ENCODE measurements at regions not wholly inside any gene's neighbourhood (a gene's known extent, or its start where the extent isn't known, plus 50 kb on each side); places are given as distances from the start of the nearest gene placed in this dataset.
"Not testable (repeated sequence)": the region's sequence is repeated elsewhere in the genome, so short reads cannot be mapped to it uniquely, and the experiment has no call there.

DNA sequence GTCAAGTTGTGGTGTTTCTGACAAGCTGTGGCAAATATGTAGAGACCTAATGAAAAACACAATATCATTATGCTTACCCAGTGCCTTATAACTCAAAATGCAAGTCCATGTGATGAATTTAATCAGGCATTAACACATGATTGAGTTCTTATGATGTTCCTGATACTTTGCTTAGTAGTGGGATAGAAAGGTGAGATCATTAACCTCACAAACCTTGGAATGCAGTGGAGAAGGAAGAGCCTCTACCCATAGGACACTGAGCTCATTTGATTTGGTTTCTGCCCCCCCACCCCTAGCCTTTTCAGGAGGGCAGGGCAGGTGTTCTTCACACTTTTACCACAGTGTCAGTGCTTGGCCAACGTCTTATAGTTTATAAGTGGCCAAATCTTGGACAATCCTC lies 683.6 kb upstream of the CPEB2 start:
- DNase-seq (ENCODE audit: low read depth), result no peak

GRCh38 chr4:14321723-14322122 lies 680.6 kb upstream of the CPEB2 start:
- DNase-seq (ENCODE audit: low read depth), result no peak

DNA sequence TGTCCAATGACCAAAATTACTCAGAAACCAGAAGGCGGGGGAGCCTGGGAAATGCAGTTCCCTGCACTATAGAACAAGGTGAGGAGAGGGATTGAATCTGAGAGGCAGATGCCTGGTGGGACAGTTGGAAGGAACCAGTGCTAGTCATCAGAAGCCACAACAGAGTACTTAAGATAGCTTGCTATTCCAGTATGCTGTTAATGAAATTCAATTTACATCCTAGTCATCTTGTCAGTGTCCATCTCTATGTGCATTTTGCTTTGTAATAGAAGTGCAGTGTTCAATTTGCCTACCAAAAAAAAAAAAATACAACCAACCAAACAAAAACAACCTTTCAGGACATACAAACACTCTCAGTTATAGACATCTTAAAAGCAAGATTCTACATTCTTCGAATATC lies 679.1 kb upstream of the CPEB2 start:
- no peak for DNase-seq (ENCODE audit: low read depth)

GRCh38 chr4:14329228-14329627 lies 673.1 kb upstream of the CPEB2 start:
- no peak for DNase-seq (ENCODE audit: low read depth)

GRCh38 chr4:14333616-14334015 lies 668.7 kb upstream of the CPEB2 start:
- DNase-seq (ENCODE audit: low read depth), result no peak

- DNase-seq (ENCODE audit: low read depth), result no peak
Measured at GRCh38 chr4:14334166-14334565, 668.1 kb upstream of the CPEB2 start.

DNA sequence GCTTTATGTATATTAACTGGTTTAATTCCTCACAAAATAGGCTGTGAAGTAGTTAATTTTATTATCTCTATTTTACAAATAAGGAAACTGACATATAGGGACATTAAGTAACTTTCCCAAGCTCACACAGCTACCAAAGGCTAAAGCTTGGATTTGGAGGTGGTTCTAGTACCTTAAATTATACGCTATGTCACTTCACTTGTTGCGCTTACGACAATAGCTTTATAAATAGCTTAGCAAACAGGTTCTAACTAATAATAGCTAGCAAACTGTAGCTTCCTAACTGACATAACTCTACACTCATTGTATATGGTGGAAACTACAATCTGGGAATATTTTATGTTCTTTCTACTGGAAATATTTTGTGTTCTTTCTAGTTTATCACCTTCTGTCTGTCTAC lies 666.4 kb upstream of the CPEB2 start:
- DNase-seq (ENCODE audit: low read depth), result no peak

DNA sequence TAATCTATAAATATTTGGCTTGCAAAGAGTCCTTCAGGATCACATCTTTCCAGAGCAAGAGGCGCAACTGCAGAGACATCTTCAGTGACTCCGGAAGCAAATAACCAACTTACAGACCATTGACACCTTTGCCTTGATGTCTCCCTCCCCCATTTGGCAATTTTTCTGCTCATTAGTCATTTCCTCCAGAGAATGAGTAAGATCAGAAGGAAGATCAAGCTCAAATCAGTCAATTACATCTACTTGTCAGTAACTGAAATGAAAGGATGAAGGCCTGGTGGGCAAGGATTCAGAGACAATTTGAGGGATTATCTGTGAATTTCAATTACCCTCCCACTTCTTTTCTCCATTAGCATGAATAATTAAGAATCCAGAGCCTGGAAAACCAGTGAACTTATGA lies 665.6 kb upstream of the CPEB2 start:
- DNase-seq (ENCODE audit: low read depth), result no peak

GRCh38 chr4:14337892-14338584 lies 664.2 kb upstream of the CPEB2 start:
- DNase-seq (ENCODE audit: low read depth), result no peak

GRCh38 chr4:14338585-14339265 lies 663.6 kb upstream of the CPEB2 start:
- no peak for DNase-seq (ENCODE audit: low read depth)

- DNase-seq (ENCODE audit: low read depth), result no peak
Measured at GRCh38 chr4:14339715-14340114, 662.6 kb upstream of the CPEB2 start.

DNA sequence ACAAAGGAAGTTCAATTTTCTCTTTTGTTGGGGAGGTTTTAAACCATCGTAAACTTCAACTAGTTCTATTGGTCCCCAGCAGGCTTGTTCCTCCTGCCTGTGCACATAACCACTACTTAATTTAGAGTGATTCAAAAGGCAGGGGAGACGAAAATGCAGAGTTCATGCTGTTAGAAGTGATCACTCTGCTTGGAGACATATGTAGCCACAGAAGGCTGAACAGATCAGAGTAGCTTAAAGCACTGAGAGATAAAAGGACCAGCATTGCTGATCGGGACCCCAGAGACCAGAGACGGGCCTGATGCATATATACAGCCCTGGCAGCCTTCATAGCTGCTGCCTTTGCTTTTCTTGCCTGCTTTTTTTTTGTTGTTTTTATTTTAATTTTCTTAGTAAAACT lies 662.0 kb upstream of the CPEB2 start:
- no peak for DNase-seq (ENCODE audit: low read depth)

- no peak for DNase-seq (ENCODE audit: low read depth)
Measured at GRCh38 chr4:14343961-14344360, 658.3 kb upstream of the CPEB2 start.

DNA sequence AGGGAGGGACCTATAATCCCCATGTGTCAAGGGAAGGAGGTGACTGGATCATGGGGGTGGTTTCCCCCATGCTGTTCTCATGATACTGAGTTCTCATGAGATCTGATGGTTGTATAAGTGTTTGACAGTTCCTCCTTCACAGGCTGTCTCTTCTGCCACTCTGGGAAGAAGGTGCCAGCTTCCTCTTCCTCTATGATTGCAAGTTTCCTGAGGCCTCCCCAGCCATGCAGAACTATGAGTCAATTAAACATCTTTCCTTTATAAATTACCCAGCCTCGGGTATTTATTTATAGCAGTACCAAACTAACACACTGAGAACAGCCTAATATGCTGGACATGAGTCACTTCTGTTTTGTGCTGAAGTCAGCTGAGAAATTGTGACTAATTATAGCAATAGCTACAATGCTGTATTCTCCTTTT lies 656.9 kb upstream of the CPEB2 start:
- no peak for DNase-seq (ENCODE audit: low read depth)

- DNase-seq (ENCODE audit: low read depth), result no peak
Measured at GRCh38 chr4:14347526-14347925, 654.8 kb upstream of the CPEB2 start.

- DNase-seq (ENCODE audit: low read depth), result no peak
Measured at GRCh38 chr4:14348506-14348905, 653.8 kb upstream of the CPEB2 start.

GRCh38 chr4:14358544-14359160 lies 643.6 kb upstream of the CPEB2 start:
- not testable (repeated sequence) for DNase-seq (ENCODE audit: low read depth)

DNA sequence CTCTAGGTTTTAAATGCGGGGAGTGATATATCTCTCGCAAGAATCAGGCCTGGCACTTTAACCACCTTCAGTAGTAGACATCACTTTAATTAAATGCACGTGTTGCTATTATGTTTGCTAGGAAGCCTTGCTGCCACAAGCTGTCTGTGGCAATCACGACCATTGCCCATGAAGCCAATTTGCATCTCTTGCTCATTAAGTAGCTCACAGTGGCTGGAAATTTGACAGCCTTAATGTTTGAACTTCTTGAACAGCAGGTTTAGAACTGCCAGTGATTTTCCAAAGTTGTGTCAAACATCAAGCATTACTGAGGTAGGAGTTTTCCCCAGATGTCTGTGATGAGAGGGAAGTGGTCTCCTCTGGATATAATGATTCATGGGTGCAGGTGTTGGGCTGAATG lies 642.3 kb upstream of the CPEB2 start:
- DNase-seq (ENCODE audit: low read depth), result no peak

DNA sequence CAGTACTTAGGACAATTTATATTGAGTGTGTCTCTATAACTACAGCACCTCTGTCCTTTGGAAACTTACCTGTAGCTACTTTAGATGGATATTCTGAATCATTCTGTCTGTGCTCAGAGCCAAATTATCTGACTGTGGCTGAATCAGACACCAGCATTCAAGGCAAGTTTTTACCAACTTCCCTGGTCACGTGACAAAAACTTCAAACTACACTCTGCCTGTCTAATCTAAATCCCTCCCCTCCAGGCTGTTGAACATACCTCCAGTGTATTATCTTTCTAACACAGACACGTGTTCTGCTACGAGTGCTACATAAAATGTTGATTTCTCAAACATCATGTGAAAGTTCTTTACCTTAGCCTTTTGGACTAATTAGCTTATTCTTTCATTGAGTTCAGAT lies 641.2 kb upstream of the CPEB2 start:
- DNase-seq (ENCODE audit: low read depth), result no peak

DNA sequence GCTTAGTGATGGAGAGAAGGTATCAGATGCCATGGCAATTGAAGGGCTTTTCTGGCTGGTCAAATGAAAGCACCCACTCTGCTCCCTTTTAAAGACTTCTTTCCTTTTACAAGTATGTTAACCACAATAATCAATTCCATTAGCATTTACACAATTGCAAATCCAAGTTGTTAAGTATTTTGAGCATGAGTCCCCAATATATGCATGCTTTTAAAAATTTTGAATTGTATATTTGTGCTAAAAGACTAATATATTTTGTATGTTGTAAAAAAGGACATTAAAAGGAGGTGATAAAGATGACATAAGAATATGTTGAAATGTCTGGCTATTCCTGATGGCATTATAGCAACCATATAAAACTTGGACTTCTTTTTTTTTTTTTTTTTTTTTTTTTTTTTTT lies 639.9 kb upstream of the CPEB2 start:
- no peak for DNase-seq (ENCODE audit: low read depth)

GRCh38 chr4:14364953-14365536 lies 637.2 kb upstream of the CPEB2 start:
- no peak for DNase-seq (ENCODE audit: low read depth)

GRCh38 chr4:14368391-14368790 lies 633.9 kb upstream of the CPEB2 start:
- no peak for DNase-seq (ENCODE audit: low read depth)

- no peak for DNase-seq (ENCODE audit: low read depth)
Measured at GRCh38 chr4:14371131-14371530, 631.1 kb upstream of the CPEB2 start.
